GM19238 (cell line): ENCODE measurements at regions not wholly inside any gene's neighbourhood (a gene's known extent, or its start where the extent isn't known, plus 50 kb on each side); places are given as distances from the start of the nearest gene placed in this dataset.
"Not testable (repeated sequence)": the region's sequence is repeated elsewhere in the genome, so short reads cannot be mapped to it uniquely, and the experiment has no call there.

Source experiments
- DNase-seq: peaks from one replicate; pipeline ENCODE4 v3.0.0; 2011; ENCODE audit warnings: low spot score; ENCODE audit not compliant: insufficient read length

DNA sequence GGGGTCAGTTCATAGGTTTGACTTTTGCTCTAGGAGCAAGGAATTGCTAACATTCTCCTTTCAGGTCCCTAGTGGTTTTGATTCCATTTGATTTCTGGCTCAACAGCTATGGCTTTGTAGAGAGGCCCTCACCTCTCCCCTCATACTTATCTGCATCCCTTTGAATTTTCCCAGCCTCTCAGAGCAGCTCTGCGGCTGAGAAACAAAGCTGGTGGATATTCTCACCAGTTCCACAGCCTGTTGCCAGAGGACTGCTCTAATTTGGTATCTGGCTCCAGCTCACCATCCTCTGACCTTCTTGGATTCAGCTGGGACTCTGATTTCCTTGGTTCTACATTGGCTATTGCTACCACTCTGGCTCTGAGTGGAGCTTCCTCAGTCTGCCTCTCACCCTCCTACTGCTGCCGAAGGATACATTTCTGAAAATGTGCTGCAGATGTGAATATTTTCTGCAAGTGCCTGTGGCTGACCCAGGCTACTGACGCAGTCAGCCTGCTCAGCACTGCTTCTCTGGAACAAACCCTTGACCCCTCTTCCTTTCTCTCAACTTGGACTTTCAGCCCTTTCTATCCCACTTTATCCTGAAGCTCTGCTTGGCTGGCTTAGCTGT lies 110.9 kb upstream of the ENPEP start:
- DNase-seq = no peak

- no peak for DNase-seq
These were observed 114.0 kb upstream of the ENPEP start for GRCh38 chr4:110361921-110362320.

GRCh38 chr4:110359076-110359475 lies 116.9 kb upstream of the ENPEP start:
- DNase-seq = no peak

- DNase-seq = no peak
These were observed 118.4 kb upstream of the ENPEP start for GRCh38 chr4:110357521-110357920.

GRCh38 chr4:110354460-110354859 lies 121.5 kb upstream of the ENPEP start:
- no peak for DNase-seq

DNA sequence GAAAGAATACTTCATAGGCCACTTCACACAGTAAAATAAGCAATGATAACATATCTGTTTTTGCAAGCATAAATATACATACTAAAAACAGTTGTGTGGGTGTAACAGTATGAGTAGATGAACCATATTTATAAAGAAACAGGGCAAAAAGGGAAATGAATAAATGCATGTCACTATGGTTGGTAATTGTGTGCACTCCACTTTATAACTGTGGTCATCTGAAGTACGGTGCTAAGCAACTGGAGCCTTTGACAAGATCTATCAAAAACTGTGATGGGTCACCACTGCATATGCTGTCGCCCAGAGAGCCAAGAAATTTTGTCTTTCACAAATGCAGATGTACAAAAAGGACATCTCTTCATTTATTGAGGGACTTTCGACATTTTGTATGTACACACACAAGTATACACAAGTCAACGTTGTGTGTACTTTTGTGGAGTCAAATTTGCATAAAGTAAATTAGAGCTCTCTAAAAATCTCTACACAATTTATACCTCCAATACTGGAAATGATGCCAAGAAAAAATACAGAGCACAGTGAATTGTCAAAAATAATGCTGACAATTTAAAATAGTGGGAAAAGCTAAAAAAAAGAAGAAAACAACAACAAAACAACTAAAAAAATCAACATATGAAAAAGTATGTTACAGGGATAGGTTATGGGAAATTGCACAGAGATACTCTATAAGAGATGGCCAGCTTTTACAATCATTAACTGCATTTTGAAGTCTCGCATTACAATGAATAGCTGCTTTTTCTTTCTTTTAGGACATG lies 123.1 kb upstream of the ENPEP start:
- DNase-seq = no peak

- no peak for DNase-seq
These were observed 127.1 kb upstream of the ENPEP start for GRCh38 chr4:110348711-110349383.

DNA sequence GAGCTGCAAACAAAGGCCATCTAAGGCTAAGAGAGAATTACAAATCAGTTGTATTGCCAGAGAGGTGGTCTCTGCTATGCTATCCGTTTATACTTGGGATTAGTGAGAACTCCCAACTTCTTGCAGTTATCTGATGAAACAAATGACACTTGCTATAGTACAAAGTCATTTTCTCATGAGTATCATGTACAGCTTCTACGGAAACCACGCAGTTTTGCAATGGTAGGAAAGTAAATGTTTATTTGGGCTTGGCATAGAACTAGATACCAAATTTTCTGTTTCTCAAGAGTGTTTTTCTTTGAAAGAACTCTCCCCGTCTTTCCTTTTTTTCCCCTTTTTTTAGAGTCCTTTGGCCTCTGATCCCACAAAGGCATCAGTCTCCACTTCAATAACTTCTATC lies 128.2 kb upstream of the ENPEP start:
- DNase-seq = no peak

GRCh38 chr4:110344165-110344564 lies 131.8 kb upstream of the ENPEP start:
- DNase-seq = no peak

DNA sequence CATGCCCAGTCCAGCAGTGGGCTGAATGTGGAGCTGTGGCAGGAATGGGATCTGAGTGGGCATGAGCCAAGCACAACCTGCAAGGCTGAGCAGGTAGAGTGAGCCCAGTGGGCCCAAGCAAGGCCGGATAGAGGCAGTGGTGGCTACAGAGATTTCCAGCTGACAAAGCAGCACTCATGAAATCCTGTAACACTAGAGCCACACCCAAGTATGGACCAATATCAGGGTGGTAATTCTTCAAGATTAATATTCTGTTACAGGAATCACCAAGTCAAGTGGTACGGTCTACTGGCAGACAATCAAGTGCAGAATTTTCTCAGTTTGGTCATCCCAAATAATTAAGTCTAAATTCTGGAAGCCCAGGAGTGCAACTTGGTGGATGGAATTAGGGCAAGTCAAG lies 132.4 kb upstream of the ENPEP start:
- DNase-seq = no peak

GRCh38 chr4:110341118-110341517 lies 134.8 kb upstream of the ENPEP start:
- not testable (repeated sequence) for DNase-seq

GRCh38 chr4:110335399-110335798 lies 137.0 kb upstream of the ELOVL6 start:
- DNase-seq = no peak

- DNase-seq = no peak
These were observed 134.1 kb upstream of the ELOVL6 start for GRCh38 chr4:110332483-110332882.

GRCh38 chr4:110326426-110326825 lies 128.0 kb upstream of the ELOVL6 start:
- not testable (repeated sequence) for DNase-seq

DNA sequence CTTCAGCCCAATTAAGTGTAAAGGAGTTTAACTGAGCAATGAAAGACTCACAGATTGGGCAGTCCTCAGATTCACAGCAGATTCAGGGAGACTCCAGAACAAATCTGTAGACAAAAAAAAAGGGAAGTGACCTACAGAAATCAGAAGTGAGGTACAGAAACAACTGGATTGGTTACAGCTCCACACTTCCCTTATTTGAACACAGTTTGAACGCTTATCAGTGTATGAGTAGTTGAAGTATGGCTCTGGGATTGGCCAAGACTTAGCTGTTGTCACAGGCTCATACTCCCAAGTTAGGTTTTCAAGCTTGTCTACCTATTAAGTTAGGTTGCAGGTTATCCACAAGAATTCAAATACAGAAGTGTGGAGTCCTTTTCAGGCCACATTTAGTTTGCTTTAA lies 112.4 kb upstream of the ELOVL6 start:
- no peak for DNase-seq

GRCh38 chr4:110309675-110310074 lies 111.3 kb upstream of the ELOVL6 start:
- no peak for DNase-seq

GRCh38 chr4:110306303-110306702 lies 107.9 kb upstream of the ELOVL6 start:
- DNase-seq = no peak

DNA sequence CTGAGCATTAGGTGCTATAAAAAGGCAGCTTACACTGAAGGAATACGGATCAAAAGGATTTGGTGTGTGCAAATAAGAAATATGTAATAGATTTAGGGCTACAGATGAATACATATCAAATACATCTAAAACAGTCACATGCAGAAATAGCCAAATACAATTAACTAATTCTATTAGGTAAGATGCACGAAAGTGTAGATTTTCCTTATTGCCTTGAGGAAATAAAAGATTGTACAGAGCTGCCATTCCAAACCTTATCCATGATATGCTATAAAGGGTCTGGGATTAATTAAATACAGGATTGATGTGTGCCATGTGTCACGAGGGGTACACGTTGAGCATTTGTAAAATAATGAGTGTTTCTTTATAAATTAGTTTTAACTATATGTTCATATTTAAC lies 107.0 kb upstream of the ELOVL6 start:
- no peak for DNase-seq

DNA sequence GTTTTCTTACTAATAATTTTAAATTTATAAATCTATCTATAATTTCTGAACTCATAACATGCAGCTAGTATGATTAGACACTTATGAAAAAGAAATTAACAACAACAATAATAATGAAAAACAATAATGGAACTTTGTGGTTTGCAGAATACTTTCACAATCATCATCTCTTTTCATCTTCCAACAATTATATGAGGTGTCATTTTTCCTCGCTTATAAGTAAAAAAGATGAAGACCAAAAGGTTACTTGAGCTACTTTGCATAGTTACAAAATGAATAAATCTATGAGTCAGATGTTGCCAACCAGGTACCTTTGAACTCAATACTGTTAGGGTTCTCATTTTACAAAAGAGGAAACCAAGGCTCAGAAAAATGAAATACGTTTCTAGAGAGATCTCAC lies 98.5 kb upstream of the ELOVL6 start:
- no peak for DNase-seq

GRCh38 chr4:110294165-110294564 lies 95.8 kb upstream of the ELOVL6 start:
- no peak for DNase-seq

GRCh38 chr4:110292994-110293744 lies 94.8 kb upstream of the ELOVL6 start:
- no peak for DNase-seq

- DNase-seq = no peak
These were observed 92.1 kb upstream of the ELOVL6 start for GRCh38 chr4:110290511-110290910.
